Activated CD8-positive, alpha-beta memory T cell treated with anti-CD3 and anti-CD28 coated beads for 36 hours (primary cell): ENCODE measurements at regions not wholly inside any gene's neighbourhood (a gene's known extent, or its start where the extent isn't known, plus 50 kb on each side); places are given as distances from the start of the nearest gene placed in this dataset.
"Not testable (repeated sequence)": the region's sequence is repeated elsewhere in the genome, so short reads cannot be mapped to it uniquely, and the experiment has no call there.

Experiments
- CTCF ChIA-PET: fragments of 350-600 bp; sonication (Branson Sonifier 250); formaldehyde crosslinking; loops from one replicate; lab custom pipeline; 2021; ENCODE audit warnings: antibody characterized with exemption; lab: Charles Lee
- POLR2A ChIA-PET: fragments of 350-600 bp; sonication (Branson Sonifier 250); formaldehyde crosslinking; loops from one replicate; lab custom pipeline; 2021; ENCODE audit warnings: antibody characterized with exemption; lab: Charles Lee

DNA sequence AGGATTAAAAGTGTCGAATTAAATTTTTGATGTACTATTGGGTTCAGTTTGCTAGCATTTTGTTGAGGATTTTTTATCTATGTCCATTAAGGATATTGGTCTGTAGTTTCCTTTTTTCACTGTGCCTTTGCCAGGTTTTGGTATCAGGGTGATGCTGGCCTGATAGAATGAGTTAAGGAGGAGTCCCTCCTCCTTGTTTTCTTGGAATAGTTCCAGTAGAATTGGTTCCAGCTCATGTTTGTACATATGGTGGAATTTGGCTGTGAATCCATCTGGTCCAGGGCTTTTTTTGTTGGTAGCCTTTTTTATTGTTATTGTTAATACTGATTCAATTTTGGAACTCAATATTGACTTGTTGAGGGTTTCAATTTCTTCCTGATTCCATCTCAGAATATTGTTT lies 141.8 kb downstream of the SIM1 start:
- POLR2A ChIA-PET, result no interaction called here
- CTCF ChIA-PET, result no interaction called here

DNA sequence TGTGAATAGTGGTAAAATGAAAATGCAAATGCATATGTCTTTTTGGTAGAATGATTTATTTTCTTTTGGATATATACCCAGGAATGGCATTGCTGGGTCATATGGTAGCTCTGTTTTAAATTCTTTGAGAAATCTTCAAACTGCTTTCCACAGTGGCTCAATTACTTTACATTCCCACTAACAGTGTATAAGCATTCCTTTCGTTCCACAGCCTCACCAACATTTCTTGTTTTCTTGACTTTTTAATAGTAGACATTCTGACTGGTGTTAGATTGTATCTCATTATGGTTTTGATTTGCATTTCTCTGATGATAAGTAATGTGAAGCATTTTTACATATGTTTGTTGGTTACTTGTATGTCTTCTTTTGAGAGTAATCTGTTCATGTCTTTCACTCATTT lies 144.0 kb downstream of the SIM1 start:
- POLR2A ChIA-PET, result no interaction called here
- CTCF ChIA-PET, result no interaction called here

DNA sequence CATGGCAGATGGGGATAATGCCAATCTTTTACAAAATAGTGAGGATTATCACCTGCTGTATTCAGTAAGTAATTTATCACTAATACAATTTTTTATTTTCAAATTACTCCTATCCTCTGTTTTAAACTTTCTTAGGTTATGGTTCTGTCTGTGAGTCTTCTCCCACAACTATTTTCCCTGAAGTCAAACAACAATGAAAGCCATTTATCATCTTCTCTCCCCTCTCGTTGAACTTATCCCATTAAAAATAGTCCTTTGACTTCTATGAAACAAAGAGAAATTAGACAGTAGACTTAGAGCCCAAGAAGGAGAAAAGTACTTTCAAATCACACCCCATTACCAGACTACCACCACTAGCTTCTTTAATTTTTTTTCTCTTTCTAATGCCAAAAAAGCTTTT lies 147.7 kb downstream of the SIM1 start:
- CTCF ChIA-PET, result no interaction called here
- POLR2A ChIA-PET, result no interaction called here

DNA sequence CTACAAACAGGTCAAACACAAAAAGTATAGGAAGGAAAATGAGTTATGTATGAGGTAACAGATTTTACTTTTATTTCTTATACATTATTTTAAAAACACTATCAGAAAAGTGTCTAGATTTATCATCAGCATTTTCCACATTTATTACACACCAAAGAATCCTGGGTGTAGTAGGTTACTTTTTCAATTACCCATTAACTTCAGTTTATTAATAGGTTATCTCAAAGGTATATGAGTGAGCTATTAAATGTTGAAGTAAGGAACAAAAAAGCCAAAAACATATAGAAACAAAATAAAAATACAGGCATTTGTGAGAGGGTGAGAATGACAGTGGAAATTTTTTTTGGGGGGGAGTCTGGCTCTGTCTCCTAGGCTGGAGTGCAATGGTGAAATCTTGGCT lies 150.5 kb downstream of the SIM1 start:
- POLR2A ChIA-PET, result no interaction called here
- CTCF ChIA-PET, result no interaction called here

DNA sequence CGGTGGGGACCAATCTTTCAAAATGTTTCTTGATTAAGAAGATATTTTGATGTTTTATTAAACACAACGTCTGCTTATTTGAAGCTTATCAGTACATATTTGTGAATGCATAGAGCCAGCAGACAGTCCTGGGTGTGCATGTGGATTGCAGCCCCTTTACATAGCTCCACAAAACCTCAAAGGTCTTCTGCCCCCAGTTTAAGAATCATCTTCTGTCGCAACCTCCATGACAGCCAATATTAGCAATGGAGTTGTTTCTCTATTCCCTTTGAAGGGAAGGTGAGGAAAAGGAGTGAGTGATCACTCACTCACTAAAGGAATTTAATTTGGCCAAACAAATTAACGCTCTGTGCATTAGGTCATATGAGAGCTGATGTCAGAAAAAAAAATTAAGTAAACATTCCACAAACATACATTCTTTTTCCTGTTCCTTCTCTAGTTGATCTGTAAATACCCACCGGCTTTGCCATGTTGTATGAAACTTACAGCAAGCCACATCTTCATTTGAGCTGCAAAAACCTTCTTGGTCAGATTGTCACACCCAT lies 152.9 kb downstream of the SIM1 start:
- POLR2A ChIA-PET, result no interaction called here

DNA sequence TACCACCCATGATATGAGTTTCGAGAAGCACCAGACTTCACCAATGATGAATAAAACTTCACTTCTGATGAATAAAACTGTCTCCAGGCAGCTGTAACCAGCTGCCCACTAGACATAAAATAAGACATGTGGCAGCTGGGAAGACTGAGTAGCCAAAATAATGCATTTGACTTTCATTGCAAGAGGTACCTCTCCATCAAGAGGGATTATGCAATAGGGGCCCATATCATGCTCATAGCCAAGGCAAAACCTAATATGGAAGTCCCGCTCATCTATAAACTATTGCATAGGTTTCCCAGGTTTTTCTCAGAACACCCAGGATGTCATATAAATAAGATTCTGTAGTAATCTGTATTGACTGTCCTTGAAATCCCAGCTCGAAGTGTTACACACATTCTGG lies 155.5 kb downstream of the SIM1 start:
- POLR2A ChIA-PET, result no interaction called here
- CTCF ChIA-PET, result no interaction called here

More for the DNA sequence above, 152.9 kb downstream of the SIM1 start:
- CTCF ChIA-PET, result no interaction called here

DNA sequence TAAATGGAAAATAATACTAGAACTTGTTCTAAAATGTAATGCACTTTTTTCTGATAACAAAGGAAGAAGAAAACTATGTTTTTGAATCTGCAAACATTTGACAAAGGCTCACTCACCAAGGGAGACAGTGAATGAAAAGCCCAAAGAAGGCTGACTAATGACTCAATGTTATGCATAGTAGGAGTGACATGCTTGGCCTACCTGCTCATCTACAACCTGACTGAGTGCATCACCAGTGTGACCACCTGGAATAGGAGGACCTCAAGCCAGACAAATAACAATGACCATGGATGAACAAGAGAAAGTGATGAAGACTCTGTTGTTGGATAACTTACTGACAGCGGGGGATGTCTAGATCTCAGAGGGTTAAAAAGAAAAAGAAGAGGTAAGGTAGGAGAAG lies 157.2 kb downstream of the SIM1 start:
- ChIA-PET POLR2A (no interaction called here), CTCF (no interaction called here)

DNA sequence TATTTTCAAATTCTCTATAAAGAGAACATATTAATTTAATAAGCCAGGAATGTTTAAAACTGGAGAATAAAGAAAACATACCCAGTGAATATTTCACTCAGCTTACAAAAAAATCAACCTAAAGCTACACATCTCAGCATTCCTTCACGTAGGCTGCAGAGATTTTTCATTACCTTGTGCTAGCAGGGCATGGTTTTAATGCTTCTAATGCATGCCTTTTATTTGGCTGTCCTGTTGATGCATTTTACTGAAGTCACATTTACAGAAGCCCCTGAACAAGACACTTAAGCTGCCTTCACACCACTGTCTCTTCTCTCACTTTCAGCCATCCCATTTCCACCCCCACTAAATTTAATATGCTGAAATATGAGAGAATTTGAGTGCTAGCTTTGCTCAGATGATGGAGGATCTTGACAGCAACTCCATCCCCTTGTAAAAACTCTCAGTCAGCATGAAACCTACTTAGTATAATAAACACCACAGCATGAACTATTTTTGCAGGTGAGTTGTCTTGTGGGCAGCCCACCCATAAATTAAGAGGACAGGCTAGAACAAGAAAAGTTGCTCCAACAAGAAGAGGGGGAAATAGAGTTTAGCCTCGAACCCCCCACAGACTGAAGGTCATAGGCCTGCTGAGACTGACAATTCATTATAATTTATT lies 159.4 kb downstream of the SIM1 start:
- POLR2A ChIA-PET, result no interaction called here
- CTCF ChIA-PET, result no interaction called here

DNA sequence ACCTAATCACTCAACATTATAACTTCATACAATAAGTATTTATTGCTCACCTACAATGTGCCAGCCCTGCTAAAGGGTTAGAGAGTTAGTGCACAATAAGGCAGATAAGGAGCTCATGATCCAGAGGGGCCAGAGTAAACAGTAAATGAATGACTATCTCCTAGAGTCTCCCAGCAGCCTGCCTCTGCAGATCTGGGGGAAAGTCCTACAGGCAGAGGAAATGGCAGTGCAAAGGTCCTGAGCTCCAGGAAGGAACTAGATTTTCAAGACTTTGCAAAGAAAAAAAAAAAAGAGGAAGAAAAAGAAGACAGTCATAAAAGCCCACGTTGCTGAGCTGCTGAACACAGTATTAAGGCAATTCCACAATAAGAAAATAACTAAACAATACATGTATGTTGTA lies 160.1 kb downstream of the SIM1 start:
- CTCF ChIA-PET, result no interaction called here
- POLR2A ChIA-PET, result no interaction called here

DNA sequence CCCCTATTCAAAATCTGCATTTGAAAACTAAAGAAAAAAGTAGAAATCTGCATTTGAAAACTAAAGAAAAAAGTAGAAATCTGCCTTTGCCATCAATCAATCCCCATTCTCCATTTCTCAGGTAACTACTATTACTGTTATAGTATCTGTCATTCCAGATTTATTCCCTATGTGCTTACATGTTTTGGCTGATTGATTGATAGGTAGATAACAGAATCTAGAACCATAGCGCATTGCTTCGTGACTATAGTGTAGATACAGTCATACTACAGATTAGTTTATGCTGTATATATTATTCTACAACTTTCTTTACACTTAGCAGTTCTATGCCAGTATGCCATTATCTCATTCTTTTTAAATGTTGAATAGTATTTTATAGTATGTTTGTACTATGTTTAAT lies 163.0 kb downstream of the SIM1 start:
- ChIA-PET POLR2A (no interaction called here), CTCF (no interaction called here)

DNA sequence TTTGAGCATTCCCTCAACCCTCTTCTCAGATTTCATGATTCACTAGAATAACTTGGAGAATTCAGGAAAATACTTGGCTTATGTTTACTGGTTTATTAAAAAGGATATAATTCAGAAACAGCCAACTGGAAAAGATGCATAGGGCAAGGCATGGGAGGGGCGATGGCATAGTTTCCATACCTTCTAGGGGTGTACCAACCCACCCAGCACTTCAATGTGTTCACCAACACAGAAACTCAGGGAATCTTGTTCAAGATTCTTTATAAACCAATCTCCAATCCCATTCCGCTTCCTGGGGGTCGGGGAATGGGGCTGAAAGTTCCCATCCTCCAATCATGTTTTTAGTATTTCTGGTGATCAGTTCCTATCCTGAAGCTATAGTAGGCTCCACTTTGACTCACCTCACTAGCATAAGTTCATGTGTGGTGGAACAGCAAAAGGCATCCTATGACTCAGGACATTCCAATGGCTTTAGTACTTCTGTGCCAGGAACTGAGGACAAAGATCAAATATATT lies 164.4 kb downstream of the SIM1 start:
- ChIA-PET CTCF (no interaction called here), POLR2A (no interaction called here)

DNA sequence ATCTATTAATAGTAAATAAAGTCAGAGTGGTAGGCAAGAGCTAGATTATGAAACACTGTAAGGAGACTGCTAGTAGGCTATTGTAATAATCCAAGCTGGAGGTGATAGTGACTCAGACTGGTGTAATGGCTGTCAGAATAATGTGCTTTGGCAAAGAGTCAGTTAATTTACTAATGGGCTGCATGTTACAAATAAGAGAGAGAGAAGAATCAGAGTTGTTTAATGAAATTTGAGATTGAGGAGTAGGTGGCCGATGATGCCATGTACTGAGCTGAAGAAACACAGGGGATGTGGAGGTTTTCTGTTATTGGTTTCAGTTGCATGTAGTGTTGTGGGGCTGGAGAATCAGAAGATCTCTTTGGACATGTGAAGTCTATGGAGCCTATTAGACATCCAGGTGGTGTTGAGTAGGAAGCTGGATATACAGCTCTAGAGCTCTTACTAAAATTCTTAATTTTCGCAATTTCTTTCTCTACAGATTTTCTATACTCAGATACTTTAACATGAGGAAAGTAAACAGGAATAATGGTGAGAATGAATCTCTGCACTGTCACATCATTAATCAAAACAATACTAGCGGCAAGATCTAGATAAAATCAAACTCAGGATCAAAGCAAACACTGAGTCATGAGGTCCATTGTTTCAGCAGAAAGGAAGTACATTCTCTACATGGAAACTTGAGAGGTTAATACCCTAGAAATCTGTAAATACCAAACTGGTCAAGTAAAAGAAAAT lies 167.7 kb downstream of the SIM1 start:
- POLR2A ChIA-PET, result no interaction called here
- CTCF ChIA-PET, result no interaction called here

DNA sequence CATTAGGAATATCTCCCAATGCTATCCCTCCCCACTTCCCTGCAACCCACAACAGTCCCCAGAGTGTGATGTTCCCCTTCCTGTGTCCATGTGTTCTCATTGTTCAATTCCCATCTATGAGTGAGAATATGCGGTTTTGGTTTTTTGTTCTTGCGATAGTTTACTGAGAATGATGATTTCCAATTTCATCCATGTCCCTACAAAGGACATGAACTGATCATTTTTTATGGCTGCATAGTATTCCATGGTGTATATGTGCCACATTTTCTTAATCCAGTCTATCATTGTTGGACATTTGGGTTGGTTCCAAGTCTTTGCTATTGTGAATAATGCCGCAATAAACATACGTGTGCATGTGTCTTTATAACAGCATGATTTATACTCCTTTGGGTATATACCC lies 169.5 kb downstream of the SIM1 start:
- CTCF ChIA-PET, POLR2A ChIA-PET: not testable (repeated sequence)

DNA sequence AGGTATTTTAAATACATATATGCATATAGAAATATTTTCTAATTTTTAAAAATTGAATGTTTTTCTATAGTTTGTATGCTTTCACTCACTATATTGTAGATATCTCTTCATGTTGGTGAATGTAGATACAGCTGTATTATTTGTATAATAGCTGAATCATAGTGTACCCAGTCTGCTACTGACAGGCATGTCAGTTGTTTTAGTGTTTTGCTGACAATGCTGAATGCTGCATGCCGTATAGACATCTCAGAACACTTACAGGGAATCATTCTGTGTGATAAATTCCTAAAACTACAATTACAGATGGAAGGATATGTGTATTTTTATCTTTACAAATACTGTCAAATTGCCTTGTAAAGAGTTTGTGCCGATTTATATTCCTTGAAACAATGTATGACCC lies 175.4 kb downstream of the SIM1 start:
- POLR2A ChIA-PET, result no interaction called here
- CTCF ChIA-PET, result no interaction called here

DNA sequence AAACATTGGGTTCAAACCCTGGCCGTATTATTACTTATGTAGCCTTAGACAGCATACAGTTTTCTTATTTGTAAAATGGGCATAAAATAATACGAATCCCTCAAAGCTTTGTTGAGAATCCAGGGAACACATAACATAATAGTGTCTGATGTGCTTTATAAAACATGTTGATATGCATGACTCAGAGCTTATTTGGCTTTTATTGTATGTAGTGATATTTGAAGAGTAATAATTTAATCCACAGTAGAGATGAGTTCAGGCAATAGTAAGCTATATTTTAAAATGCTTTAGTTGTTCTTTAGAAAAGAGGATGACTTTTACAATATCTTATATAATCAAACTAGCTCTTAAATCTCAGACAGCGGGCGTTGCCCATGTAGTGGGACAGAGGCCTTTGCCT lies 176.4 kb downstream of the SIM1 start:
- POLR2A ChIA-PET, result no interaction called here
- CTCF ChIA-PET, result no interaction called here

DNA sequence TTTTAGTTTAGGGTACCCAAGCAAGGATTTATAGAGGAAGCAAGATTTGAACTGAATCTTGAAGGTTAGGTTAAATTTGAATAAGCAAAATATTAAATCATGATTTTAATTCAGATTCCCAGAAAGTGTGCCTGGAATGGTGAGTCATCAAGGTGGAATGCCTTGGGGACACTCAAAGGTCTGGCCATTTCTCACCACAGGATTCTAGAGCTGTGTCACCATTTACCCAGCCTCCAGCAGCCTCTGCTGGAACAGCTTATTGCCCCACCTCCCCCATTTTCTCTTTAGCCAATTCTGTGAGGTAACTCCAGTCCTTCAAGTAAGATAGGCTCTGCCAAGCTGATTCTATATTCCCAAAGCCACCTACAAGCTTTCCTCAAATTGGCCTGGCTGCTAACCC lies 181.4 kb downstream of the SIM1 start:
- ChIA-PET POLR2A (no interaction called here), CTCF (no interaction called here)

DNA sequence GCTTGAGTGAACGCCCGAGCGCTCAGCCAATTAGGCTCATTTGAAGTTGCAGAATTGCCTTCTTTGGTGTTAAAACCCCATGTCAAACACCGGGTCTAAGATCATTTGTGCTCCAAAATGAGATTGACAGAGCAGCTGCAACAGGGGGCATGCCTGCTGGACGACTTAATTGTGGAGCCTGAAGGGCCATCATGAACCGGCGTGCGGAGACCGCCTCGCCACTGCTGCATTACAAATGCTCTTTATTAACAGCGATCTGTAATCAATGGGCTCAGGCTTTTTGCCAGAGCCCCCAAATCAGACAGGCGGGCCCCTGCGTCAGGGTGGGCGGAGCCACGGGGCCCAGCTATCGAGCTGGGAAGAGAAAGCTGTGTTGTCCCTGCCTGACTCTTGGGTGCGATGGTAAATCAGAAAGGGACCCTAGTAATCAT lies 183.2 kb downstream of the SIM1 start:
- POLR2A ChIA-PET, result no interaction called here
- CTCF ChIA-PET, result no interaction called here

DNA sequence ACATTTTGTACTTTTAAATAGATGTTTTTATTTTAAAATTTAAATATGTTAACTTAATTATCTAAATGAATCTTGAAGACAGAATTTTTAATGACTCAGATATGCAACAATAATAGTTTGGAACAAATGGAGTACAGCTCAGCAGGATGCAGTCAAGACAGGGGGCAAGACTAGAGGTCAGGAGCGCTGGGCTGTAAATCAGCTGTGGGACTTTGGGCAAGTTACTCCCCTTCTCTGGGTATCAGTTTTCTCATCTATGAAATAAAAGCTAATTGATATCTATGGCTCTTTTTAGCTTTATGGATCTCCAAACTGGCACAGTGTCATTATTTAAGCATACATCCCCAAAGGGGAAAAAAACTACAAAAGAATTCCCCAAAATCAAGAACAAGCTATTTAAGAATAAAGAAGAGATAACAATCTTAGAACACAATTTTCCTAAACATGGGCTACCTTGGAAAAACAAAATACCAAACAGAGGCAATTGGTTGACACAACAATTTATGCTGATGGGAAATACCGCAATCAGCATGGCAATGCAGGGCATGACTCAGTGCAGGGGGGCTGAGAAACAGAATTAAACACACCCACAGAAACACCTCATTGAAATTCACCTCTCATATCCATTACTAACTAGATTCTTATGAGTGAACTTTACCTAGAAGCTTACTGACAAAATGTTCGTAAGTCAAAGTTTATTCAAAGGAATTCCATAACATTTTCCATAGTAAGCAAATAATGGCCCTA lies 188.2 kb downstream of the SIM1 start:
- ChIA-PET POLR2A (no interaction called here), CTCF (no interaction called here)

DNA sequence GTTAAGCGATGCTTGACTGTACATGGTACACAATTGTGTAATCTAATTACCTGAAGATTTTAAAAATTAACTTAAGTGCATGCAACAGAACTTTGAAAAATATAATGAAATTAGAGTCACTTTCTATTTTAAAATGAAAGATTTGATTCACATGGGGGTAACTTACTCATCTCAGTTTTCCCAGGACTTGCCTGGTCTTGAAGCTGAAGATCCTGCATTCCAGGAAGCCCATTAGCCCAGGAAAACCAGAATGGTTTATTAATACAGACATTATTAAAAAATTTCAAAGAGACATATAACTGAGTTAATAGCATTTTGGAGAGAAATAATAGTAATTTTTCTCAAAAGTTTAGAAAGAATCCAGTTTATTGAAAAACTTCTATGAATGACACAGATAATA lies 190.6 kb downstream of the SIM1 start:
- POLR2A ChIA-PET, result no interaction called here
- CTCF ChIA-PET, result no interaction called here

DNA sequence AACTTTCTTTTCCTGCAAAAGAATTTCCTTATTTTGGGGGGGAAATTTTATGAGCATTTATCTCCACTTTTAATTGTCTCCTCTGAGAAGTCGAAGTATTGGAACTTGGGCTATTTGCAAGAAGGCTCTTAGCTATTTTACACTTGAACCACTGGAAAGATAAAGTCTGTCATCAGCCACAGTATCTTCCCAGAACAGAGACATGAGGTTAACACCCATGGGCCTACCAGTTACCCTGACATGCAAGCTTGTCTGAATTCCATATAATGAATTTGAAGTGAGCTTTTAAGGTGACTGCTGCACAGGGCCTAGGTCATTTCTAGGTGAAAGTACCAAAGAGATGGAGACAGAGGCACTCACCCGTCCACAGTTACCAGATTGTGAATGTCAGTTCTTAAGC lies 193.1 kb downstream of the SIM1 start:
- ChIA-PET POLR2A (no interaction called here), CTCF (no interaction called here)
